HG03432 (cell line): ENCODE measurements at regions not wholly inside any gene's neighbourhood (a gene's known extent, or its start where the extent isn't known, plus 50 kb on each side); places are given as distances from the start of the nearest gene placed in this dataset.

Experiments used
- ATAC-seq: cut with Tn5 transposase; IDR thresholded peaks from one replicate; pipeline ENCODE4 v1.9.1; 2021; ENCODE audit warnings: mild to moderate bottlenecking, moderate library complexity; ENCODE audit not compliant: unreplicated experiment

GRCh38 chr4:26806331-26806730 is 54.3 kb upstream of the STIM2 start:
- no peak for ATAC-seq

- ATAC-seq = peak; percentile 66
These were observed 53.3 kb upstream of the STIM2 start for GRCh38 chr4:26807330-26807729.

GRCh38 chr4:26809811-26810210 is 50.8 kb upstream of the STIM2 start:
- ATAC-seq = no peak
